Prostate gland (tissue), 2 donors: ENCODE measurements at regions not wholly inside any gene's neighbourhood (a gene's known extent, or its start where the extent isn't known, plus 50 kb on each side); places are given as distances from the start of the nearest gene placed in this dataset.

Experiments
- POLR2AphosphoS5 ChIP-seq: sonication (generic); formaldehyde crosslinking; IDR thresholded peaks from one replicate; pipeline ENCODE4 v1.6.1; 2017; ENCODE audit warnings: antibody characterized with exemption
- TF ChIP-seq, protein P1 (sequence below), 4 experiments: fragments of 200-600 bp in 2 of 4; fragments of 450-650 bp in 2 of 4; sonication (generic) in 2 of 4; IDR thresholded peaks; 1 replicate in 3 of 4; 2 replicates in 1 of 4; pipeline ENCODE4 v1.5.1; 2016 to 2019; ENCODE audit warnings: antibody characterized with exemption in 4 of 4, mild to moderate bottlenecking in 2 of 4, moderate library complexity in 2 of 4

DNA sequence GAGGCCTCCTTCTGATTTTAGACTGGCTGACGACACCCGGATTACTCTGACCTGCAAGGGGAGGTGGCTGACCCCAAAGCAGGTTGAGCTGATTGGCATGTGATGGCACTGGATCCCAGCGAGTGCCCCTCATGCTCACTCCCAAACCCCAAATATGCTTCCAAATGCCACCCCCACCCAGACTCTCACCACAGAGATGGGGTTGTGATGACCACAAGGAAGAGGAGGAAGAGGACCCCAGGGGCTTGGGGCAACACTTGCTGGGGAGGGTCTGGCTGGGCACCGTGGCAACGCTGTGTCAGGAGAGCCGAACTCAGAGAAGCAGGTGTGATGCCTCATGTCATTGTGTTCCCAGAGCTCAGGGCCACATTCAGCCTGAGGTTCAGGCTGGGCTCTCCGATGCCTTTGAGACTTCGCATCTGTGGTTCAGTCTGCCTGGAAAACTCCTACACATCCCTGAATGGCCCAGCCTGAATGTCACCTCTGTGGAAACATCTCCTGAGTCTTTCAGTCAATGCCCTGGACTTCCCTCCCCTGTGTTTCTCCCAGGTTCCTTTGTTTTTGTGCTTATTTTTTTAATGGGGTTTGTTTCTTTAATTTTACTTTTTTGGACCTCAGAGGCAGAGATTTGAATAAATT is 169.1 kb upstream of the PMEPA1 start:
- TF ChIP-seq, protein P1, sequence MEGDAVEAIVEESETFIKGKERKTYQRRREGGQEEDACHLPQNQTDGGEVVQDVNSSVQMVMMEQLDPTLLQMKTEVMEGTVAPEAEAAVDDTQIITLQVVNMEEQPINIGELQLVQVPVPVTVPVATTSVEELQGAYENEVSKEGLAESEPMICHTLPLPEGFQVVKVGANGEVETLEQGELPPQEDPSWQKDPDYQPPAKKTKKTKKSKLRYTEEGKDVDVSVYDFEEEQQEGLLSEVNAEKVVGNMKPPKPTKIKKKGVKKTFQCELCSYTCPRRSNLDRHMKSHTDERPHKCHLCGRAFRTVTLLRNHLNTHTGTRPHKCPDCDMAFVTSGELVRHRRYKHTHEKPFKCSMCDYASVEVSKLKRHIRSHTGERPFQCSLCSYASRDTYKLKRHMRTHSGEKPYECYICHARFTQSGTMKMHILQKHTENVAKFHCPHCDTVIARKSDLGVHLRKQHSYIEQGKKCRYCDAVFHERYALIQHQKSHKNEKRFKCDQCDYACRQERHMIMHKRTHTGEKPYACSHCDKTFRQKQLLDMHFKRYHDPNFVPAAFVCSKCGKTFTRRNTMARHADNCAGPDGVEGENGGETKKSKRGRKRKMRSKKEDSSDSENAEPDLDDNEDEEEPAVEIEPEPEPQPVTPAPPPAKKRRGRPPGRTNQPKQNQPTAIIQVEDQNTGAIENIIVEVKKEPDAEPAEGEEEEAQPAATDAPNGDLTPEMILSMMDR (IDR thresholded peaks at IDR 0.05) = no peak
- TF ChIP-seq POLR2AphosphoS5 = no peak
